ENCODE measurements at regions not wholly inside any gene's neighbourhood (a gene's known extent, or its start where the extent isn't known, plus 50 kb on each side); places are given as distances from the start of the nearest gene placed in this dataset.

DNA sequence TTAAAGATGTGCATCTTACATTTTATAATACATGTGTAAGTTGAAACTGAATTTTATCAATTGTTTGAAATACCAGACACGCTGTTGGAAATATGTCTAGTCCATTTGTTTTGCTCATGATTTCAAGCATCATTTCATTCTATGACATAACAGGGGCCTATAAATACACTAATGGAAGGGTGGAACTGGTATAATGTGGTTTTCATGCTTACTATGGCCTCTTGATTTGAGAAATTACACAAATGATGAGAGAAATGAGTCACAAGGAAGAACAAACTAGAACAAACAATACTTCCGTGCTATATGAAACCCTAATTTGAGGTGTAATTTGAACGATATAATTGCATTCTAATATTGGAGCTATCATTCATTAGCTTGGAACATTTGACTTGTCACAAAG lies 663.4 kb downstream of the SLC16A7 start:
- no peaks in the 10 kb centered on the region for H3K4me1 ChIP-seq (replicated peaks in 1 of 2)
- TF ChIP-seq, protein P1, sequence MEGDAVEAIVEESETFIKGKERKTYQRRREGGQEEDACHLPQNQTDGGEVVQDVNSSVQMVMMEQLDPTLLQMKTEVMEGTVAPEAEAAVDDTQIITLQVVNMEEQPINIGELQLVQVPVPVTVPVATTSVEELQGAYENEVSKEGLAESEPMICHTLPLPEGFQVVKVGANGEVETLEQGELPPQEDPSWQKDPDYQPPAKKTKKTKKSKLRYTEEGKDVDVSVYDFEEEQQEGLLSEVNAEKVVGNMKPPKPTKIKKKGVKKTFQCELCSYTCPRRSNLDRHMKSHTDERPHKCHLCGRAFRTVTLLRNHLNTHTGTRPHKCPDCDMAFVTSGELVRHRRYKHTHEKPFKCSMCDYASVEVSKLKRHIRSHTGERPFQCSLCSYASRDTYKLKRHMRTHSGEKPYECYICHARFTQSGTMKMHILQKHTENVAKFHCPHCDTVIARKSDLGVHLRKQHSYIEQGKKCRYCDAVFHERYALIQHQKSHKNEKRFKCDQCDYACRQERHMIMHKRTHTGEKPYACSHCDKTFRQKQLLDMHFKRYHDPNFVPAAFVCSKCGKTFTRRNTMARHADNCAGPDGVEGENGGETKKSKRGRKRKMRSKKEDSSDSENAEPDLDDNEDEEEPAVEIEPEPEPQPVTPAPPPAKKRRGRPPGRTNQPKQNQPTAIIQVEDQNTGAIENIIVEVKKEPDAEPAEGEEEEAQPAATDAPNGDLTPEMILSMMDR (IDR thresholded peaks at IDR 0.05): no peak
- no peak for TF ChIP-seq POLR2A (IDR thresholded peaks at IDR 0.05)
- no peak for DNase-seq
- intact Hi-C loops (cut with DNase I): no loop called here
- H3K4me3 ChIP-seq: no peak overlapping the region
- WGBS, 4 donors: 77 to 91% (median 82%) methylated on average over 3 of the region's 3 CpGs
- no peaks in the 10 kb centered on the region for H3K9me3 ChIP-seq (replicated peaks in 1 of 3)
- H3K27me3 ChIP-seq: no peaks in the 10 kb centered on the region
- no peaks in the 10 kb centered on the region for H3K36me3 ChIP-seq (replicated peaks in 1 of 2)
- H3K27ac ChIP-seq: no peak overlapping the region

DNA sequence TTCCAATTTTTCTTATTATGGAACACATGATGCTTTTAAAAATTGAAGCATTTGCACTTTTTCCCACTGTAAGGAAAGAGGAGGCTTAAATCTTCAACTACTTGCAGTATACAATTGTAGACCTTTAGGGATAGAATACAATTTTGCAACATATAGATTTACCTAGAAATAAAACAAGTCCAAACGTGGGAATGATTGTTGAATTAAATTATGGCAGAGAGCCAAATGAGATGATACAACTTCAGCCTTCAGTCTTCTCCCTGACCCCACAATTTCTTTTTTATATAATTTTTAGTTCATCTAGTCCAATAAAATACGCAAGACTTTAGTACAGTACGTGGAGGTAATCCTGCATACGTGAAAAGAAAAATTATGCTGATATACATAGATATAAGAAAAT lies 666.5 kb downstream of the SLC16A7 start:
- no peak for DNase-seq
- Histone ChIP-seq H3K4me1 (replicated peaks in 1 of 2) (no peaks in the 10 kb centered on the region), H3K27me3 (no peaks in the 10 kb centered on the region), H3K36me3 (replicated peaks in 1 of 2) (no peaks in the 10 kb centered on the region), H3K4me3 (no peak overlapping the region), H3K27ac (no peak overlapping the region), H3K9me3 (replicated peaks in 1 of 3) (no peaks in the 10 kb centered on the region)
- TF ChIP-seq POLR2A (IDR thresholded peaks at IDR 0.05): no peak
- TF ChIP-seq, protein P1 (IDR thresholded peaks at IDR 0.05): no peak
- WGBS, 4 donors: 68 to 77% (median 71%) methylated on average over 4 of the region's 4 CpGs
- intact Hi-C loops (cut with DNase I): no loop called here

DNA sequence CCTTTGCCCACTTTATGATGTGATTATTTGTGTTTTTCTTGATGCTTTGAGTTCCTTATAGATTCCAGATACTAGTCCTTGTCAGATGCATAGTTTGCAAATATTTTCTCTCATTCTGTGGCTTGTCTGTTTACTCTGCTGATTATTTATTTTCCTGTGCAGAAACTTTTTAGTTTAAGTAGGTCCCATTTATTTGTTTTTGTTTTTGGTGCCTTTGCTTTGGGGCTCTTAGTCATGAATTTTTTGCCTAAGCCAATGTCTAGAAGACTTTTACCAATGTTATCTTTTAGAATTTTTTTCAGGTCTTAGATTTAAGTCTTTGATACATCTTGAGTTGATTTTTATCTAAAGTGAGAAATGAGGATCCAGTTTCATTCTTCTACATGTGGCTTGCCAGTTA lies 667.3 kb downstream of the SLC16A7 start:
- Histone ChIP-seq H3K27ac (no peak overlapping the region), H3K9me3 (replicated peaks in 1 of 3) (no peaks in the 10 kb centered on the region), H3K27me3 (no peaks in the 10 kb centered on the region), H3K36me3 (replicated peaks in 1 of 2) (no peaks in the 10 kb centered on the region), H3K4me1 (replicated peaks in 1 of 2) (no peaks in the 10 kb centered on the region), H3K4me3 (no peak overlapping the region)
- DNase-seq: no peak
- no peak for TF ChIP-seq POLR2A (IDR thresholded peaks at IDR 0.05)
- intact Hi-C loops (cut with DNase I): no loop called here

DNA sequence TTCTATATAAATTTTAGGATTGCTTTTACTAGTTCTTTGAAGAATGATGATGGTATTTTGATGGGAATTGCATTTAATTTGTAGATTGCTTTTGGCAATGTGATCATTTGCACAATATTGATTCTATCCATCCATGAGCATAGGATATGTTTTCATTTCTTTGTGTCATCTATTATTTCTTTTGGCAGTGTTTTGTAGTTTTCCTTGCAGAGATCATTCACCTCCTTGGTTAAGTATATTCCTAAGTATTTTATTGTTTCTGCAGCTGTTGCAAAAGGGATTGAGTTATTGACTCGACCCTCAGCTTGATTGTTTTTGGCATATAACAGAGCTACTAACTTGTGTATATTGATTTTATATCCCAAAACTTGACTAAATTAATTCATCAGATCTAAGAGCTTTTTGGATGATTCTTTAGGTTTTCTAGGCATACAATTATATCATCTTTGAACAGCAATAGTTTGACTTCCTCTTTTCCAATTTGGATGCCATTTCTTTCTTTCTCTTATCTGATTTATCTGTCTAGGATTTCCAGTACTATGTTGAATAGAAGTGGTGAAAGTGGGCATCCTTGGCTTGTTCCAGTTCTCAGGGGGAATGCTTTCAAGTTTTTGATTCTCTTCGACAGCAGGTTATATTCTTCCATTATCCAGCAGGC lies 668.1 kb downstream of the SLC16A7 start:
- H3K36me3 ChIP-seq (replicated peaks in 1 of 2): no peaks in the 10 kb centered on the region
- no peak for DNase-seq
- H3K9me3 ChIP-seq (replicated peaks in 1 of 3): no peaks in the 10 kb centered on the region
- H3K27ac ChIP-seq: no peak overlapping the region
- no peaks in the 10 kb centered on the region for H3K4me1 ChIP-seq (replicated peaks in 1 of 2)
- no peak for TF ChIP-seq POLR2A (IDR thresholded peaks at IDR 0.05)
- TF ChIP-seq, protein P1 (IDR thresholded peaks at IDR 0.05): no peak
- intact Hi-C loops (cut with DNase I): no loop called here
- no peak overlapping the region for H3K4me3 ChIP-seq
- 66 to 76% (median 76%) methylated on average over 2 of the region's 2 CpGs for WGBS, 4 donors
- H3K27me3 ChIP-seq: no peaks in the 10 kb centered on the region

DNA sequence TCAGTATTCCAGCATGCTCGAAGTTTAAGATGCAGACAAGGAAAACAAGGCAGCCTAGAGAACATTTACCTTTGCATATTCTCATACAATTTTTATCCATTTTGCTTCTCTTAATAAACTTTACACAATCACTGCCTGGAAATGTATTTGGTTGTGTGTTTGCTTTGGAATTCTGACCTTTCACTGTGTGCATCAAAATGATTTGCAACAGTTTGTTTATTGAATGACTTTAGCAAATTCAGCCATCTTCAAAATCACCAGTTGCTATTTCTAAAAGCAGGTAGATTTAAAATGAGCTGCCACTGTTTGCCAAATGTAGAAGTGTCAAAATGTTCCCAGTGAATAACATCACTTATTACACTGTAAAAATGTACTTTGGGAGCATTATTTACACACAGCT lies 669.9 kb downstream of the SLC16A7 start:
- WGBS, 4 donors: 57 to 71% (median 64%) methylated on average over 1 of the region's 1 CpG
- Histone ChIP-seq H3K9me3 (replicated peaks in 1 of 3) (no peaks in the 10 kb centered on the region), H3K4me1 (replicated peaks in 1 of 2) (no peaks in the 10 kb centered on the region), H3K36me3 (replicated peaks in 1 of 2) (no peaks in the 10 kb centered on the region), H3K27me3 (no peaks in the 10 kb centered on the region), H3K27ac (no peak overlapping the region), H3K4me3 (no peak overlapping the region)
- no peak for DNase-seq
- TF ChIP-seq, protein P1 (IDR thresholded peaks at IDR 0.05): no peak
- no peak for TF ChIP-seq POLR2A (IDR thresholded peaks at IDR 0.05)
- intact Hi-C loops (cut with DNase I): no loop called here

Data from adrenal gland (tissue), 9 donors.